ENCODE measurements at regions not wholly inside any gene's neighbourhood (a gene's known extent, or its start where the extent isn't known, plus 50 kb on each side); places are given as distances from the start of the nearest gene placed in this dataset.

DNA sequence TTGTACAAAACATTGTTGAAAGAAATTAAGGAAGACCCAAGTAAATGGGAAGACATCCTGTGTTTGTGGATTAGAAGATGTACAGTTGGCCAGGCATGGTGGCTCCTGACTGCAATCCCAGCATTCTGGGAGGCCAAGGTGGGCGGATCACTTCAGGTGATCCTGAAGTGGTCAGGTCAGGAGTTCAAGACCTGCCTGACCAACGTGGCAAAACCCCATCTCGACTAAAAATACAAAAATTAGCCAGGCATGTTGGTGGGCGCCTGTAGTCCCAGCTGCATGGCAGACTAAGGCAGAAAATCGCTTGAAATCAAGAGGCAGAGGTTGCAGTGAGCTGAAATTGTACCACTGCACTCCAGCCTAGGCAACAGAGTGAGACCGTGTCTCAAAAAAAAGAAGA, 62.0 kb upstream of the SEPTIN5 start:
- no peaks in the 10 kb centered on the region for H4K20me1 ChIP-seq (ENCODE audit: insufficient read depth)
- ATAC-seq: no peak
- TF ChIP-seq CEBPB (IDR thresholded peaks at IDR 0.05; ENCODE audit: low read depth): no peak
- TF ChIP-seq, protein P1, sequence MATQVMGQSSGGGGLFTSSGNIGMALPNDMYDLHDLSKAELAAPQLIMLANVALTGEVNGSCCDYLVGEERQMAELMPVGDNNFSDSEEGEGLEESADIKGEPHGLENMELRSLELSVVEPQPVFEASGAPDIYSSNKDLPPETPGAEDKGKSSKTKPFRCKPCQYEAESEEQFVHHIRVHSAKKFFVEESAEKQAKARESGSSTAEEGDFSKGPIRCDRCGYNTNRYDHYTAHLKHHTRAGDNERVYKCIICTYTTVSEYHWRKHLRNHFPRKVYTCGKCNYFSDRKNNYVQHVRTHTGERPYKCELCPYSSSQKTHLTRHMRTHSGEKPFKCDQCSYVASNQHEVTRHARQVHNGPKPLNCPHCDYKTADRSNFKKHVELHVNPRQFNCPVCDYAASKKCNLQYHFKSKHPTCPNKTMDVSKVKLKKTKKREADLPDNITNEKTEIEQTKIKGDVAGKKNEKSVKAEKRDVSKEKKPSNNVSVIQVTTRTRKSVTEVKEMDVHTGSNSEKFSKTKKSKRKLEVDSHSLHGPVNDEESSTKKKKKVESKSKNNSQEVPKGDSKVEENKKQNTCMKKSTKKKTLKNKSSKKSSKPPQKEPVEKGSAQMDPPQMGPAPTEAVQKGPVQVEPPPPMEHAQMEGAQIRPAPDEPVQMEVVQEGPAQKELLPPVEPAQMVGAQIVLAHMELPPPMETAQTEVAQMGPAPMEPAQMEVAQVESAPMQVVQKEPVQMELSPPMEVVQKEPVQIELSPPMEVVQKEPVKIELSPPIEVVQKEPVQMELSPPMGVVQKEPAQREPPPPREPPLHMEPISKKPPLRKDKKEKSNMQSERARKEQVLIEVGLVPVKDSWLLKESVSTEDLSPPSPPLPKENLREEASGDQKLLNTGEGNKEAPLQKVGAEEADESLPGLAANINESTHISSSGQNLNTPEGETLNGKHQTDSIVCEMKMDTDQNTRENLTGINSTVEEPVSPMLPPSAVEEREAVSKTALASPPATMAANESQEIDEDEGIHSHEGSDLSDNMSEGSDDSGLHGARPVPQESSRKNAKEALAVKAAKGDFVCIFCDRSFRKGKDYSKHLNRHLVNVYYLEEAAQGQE (IDR thresholded peaks at IDR 0.05; ENCODE audit: low read depth): no peak
- TF ChIP-seq SRF (IDR thresholded peaks at IDR 0.05; ENCODE audit: low read depth): no peak
- no peak for TF ChIP-seq TCF7L2 (IDR thresholded peaks at IDR 0.05; ENCODE audit: borderline replicate concordance, extremely low read depth, insufficient read depth, insufficient read length)
- TF ChIP-seq EGR1 (IDR thresholded peaks at IDR 0.05; ENCODE audit: low read depth): no peak
- TF ChIP-seq RAD21 (IDR thresholded peaks at IDR 0.05; ENCODE audit: low read depth): no peak
- TF ChIP-seq EZH2phosphoT487 (IDR thresholded peaks at IDR 0.05; ENCODE audit: borderline replicate concordance): no peak
- TF ChIP-seq, protein P2, sequence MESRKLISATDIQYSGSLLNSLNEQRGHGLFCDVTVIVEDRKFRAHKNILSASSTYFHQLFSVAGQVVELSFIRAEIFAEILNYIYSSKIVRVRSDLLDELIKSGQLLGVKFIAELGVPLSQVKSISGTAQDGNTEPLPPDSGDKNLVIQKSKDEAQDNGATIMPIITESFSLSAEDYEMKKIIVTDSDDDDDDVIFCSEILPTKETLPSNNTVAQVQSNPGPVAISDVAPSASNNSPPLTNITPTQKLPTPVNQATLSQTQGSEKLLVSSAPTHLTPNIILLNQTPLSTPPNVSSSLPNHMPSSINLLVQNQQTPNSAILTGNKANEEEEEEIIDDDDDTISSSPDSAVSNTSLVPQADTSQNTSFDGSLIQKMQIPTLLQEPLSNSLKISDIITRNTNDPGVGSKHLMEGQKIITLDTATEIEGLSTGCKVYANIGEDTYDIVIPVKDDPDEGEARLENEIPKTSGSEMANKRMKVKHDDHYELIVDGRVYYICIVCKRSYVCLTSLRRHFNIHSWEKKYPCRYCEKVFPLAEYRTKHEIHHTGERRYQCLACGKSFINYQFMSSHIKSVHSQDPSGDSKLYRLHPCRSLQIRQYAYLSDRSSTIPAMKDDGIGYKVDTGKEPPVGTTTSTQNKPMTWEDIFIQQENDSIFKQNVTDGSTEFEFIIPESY (IDR thresholded peaks at IDR 0.05; ENCODE audit: extremely low read depth, insufficient replicate concordance, low read length): no peak
- no peak for TF ChIP-seq POLR2A (IDR thresholded peaks at IDR 0.05; ENCODE audit: borderline replicate concordance, extremely low read depth, insufficient read depth, insufficient read length)
- TF ChIP-seq, protein P3, sequence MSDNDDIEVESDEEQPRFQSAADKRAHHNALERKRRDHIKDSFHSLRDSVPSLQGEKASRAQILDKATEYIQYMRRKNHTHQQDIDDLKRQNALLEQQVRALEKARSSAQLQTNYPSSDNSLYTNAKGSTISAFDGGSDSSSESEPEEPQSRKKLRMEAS (IDR thresholded peaks at IDR 0.05): no peak
- no peaks in the 10 kb centered on the region for H3K9me2 ChIP-seq (ENCODE audit: insufficient read depth)
- H3K27ac ChIP-seq (ENCODE audit: low read depth, low read length): no peak overlapping the region
- CTCF ChIA-PET: no interaction called here
- no TSS peak for BruUV-seq (replicated peaks)
- H3K4me1 ChIP-seq (ENCODE audit: control insufficient read depth in 1 of 2, insufficient read depth in 2 of 2, low read length in 2 of 2): no peaks in the 10 kb centered on the region
- no peak for DNase-seq (ENCODE audit: low read depth, low spot score)
- H2AFZ ChIP-seq (ENCODE audit: low read depth, low read length, poor library complexity, severe bottlenecking): no peak overlapping the region
- no peaks in the 10 kb centered on the region for H3K27me3 ChIP-seq (ENCODE audit: insufficient read depth, low read length)
- peaks cover 0 to 10% of the 10 kb centered on the region in 2 experiments; a peak in 2 of 4 replicates for H3K9me3 ChIP-seq (ENCODE audit: control insufficient read depth in 1 of 2, insufficient read depth in 1 of 2, low read depth in 1 of 2, low read length in 2 of 2)
- POLR2A ChIA-PET: no interaction called here
- H3K9ac ChIP-seq (ENCODE audit: low read length): no peak overlapping the region
- H3K36me3 ChIP-seq (ENCODE audit: control insufficient read depth in 1 of 2, insufficient read depth in 2 of 2, low read length in 2 of 2): no peaks in the 10 kb centered on the region
- H3K79me2 ChIP-seq (ENCODE audit: insufficient read depth, low read length): no peaks in the 10 kb centered on the region
- intact Hi-C loops (cut with micrococcal nuclease): no loop called here
- RAD21 ChIA-PET (ENCODE audit: low non-redundant PET in 1 of 2, low total read pairs in 2 of 2, uncharacterized antibody in 2 of 2, unreplicated experiment in 2 of 2): no interaction called here
- no peak overlapping the region for H3K4me2 ChIP-seq (ENCODE audit: low read length)
- H3K4me3 ChIP-seq (replicated peaks in 1 of 2; ENCODE audit: low read depth in 1 of 2, low read length in 2 of 2): no peak overlapping the region
